SK-N-SH (cell line): ENCODE measurements at regions not wholly inside any gene's neighbourhood (a gene's known extent, or its start where the extent isn't known, plus 50 kb on each side); places are given as distances from the start of the nearest gene placed in this dataset.

Experiments
- CTCF ChIA-PET: fragments of 300-600, 350-600 bp; formaldehyde crosslinking; extraction: SDS; loops from one replicate; lab custom pipeline; 2021; lab: Yijun Ruan, JAX
- POLR2A ChIA-PET: fragments of 350-600 bp; sonication (Branson Sonifier 250); formaldehyde crosslinking; extraction: SDS; loops from one replicate; lab custom pipeline; 2020; ENCODE audit warnings: antibody characterized with exemption, inconsistent platforms; lab: Yijun Ruan, JAX
- DNase-seq: peaks from one replicate; pipeline ENCODE4 v3.0.0; 2012
- H2AFZ ChIP-seq: fragments of 200-600 bp; sonication (generic); 2 replicates; pipeline ENCODE4 v1.8.1; 2016; ENCODE audit warnings: antibody characterized with exemption, mild to moderate bottlenecking, low read depth
- H3F3A ChIP-seq: fragments of 200-600 bp; sonication (generic); replicated peaks from 2 replicates; pipeline ENCODE3; 2016; ENCODE audit warnings: antibody characterized with exemption, mild to moderate bottlenecking; ENCODE audit not compliant: insufficient read depth
- H3K27ac ChIP-seq, 2 experiments: fragments of 200-500 bp in 1 of 2; fragments of 200-600 bp in 1 of 2; sonication (Bioruptor generic) in 1 of 2; sonication (generic), shearing (Covaris generic) in 1 of 2; 2 replicates each; pipeline versions ENCODE4 v1.5.1 to v1.6.1; 2014 to 2016; ENCODE audit warnings: low read depth in 2 of 2, inconsistent platforms in 1 of 2, low read length in 1 of 2, mild to moderate bottlenecking in 1 of 2, mixed read lengths in 1 of 2
- H3K27me3 ChIP-seq: fragments of 200-600 bp; sonication (generic), shearing (Covaris generic); 2 replicates; pipeline ENCODE4 v1.6.1; 2016; ENCODE audit warnings: mixed run types; ENCODE audit not compliant: insufficient read depth
- H3K36me3 ChIP-seq, 2 experiments: fragments of 200-500 bp in 1 of 2; fragments of 200-600 bp in 1 of 2; sonication (Bioruptor generic) in 1 of 2; sonication (generic) in 1 of 2; replicated peaks in 1 of 2; 2 replicates each; pipeline versions ENCODE3 to v1.5.1; 2014 to 2016; ENCODE audit warnings: low read length in 1 of 2, mild to moderate bottlenecking in 1 of 2; ENCODE audit not compliant: insufficient read depth in 2 of 2, control insufficient read depth in 1 of 2
- H3K4me1 ChIP-seq, 2 experiments: fragments of 200-500 bp in 1 of 2; fragments of 200-600 bp in 1 of 2; sonication (Bioruptor generic) in 1 of 2; sonication (generic), shearing (Covaris generic) in 1 of 2; 2 replicates each; pipeline versions ENCODE4 v1.5.1 to v1.6.1; 2014 to 2016; ENCODE audit warnings: low read depth in 1 of 2, low read length in 1 of 2, mixed run types in 1 of 2; ENCODE audit not compliant: insufficient read depth in 2 of 2, control insufficient read depth in 1 of 2
- H3K4me2 ChIP-seq: fragments of 200-600 bp; sonication (generic), shearing (Covaris generic); 2 replicates; pipeline ENCODE4 v1.6.1; 2017; ENCODE audit warnings: mixed run types
- H3K4me3 ChIP-seq, 2 experiments: fragments of 200-500 bp in 1 of 2; fragments of 200-600 bp in 1 of 2; sonication (Bioruptor generic) in 1 of 2; sonication (generic), shearing (Covaris generic) in 1 of 2; 2 replicates each; pipeline versions ENCODE4 v1.5.1 to v1.8.1; 2014 to 2016; ENCODE audit warnings: low read depth in 2 of 2, inconsistent platforms in 1 of 2, low read length in 1 of 2, mild to moderate bottlenecking in 1 of 2, mixed read lengths in 1 of 2, moderate library complexity in 1 of 2
- H3K79me2 ChIP-seq: fragments of 200-600 bp; sonication (generic); 2 replicates; pipeline ENCODE4 v1.8.1; 2017; ENCODE audit warnings: mild to moderate bottlenecking; ENCODE audit not compliant: insufficient read depth
- H3K9ac ChIP-seq: fragments of 200-600 bp; sonication (generic); 2 replicates; pipeline ENCODE4 v1.6.1; 2017; ENCODE audit warnings: mixed run types
- H3K9me2 ChIP-seq: fragments of 200-600 bp; sonication (generic); 2 replicates; pipeline ENCODE4 v1.6.1; 2017; ENCODE audit warnings: mixed run types
- H3K9me3 ChIP-seq: fragments of 200-600 bp; sonication (generic); 2 replicates; pipeline ENCODE4 v1.6.1; 2017; ENCODE audit warnings: mixed run types, mild to moderate bottlenecking, moderate library complexity
- H4K20me1 ChIP-seq: fragments of 200-600 bp; sonication (generic); 2 replicates; pipeline ENCODE4 v1.6.1; 2017; ENCODE audit warnings: mild to moderate bottlenecking, mixed run types; ENCODE audit not compliant: insufficient read depth
- CHD2 ChIP-seq: fragments of 150-350 bp; IDR thresholded peaks from 2 replicates; pipeline ENCODE4 v1.6.1; 2018; ENCODE audit warnings: low read length; ENCODE audit not compliant: partially characterized antibody
- ELF1 ChIP-seq: IDR thresholded peaks from 2 replicates; pipeline ENCODE4 v1.4.0; 2012
- EZH2phosphoT487 ChIP-seq: fragments of 200-600 bp; sonication (generic); IDR thresholded peaks from 2 replicates; pipeline ENCODE4 v1.6.1; 2017; ENCODE audit warnings: low read depth, mixed run types, mild to moderate bottlenecking, antibody characterized with exemption, moderate library complexity, borderline replicate concordance
- FOXJ3 ChIP-seq: sonication (generic); formaldehyde crosslinking; IDR thresholded peaks from 2 replicates; pipeline ENCODE4 v1.5.1; 2020; ENCODE audit warnings: mild to moderate bottlenecking, missing genetic modification reagents
- GABPA ChIP-seq: IDR thresholded peaks from 2 replicates; pipeline ENCODE4 v1.4.0; 2012; ENCODE audit warnings: low read depth, mild to moderate bottlenecking
- GATA2 ChIP-seq: sonication (generic); formaldehyde crosslinking; IDR thresholded peaks from 2 replicates; pipeline ENCODE4 v1.5.0; 2020; ENCODE audit warnings: mild to moderate bottlenecking, missing genetic modification reagents
- MEF2A ChIP-seq: IDR thresholded peaks from 2 replicates; pipeline ENCODE4 v1.4.0; 2012; ENCODE audit warnings: low read depth, borderline replicate concordance
- MXI1 ChIP-seq: IDR thresholded peaks from 2 replicates; pipeline ENCODE4 v1.6.1; 2012; ENCODE audit warnings: mild to moderate bottlenecking, low read depth, low read length, improper control_type of control experiment
- NFIC ChIP-seq: IDR thresholded peaks from 2 replicates; pipeline ENCODE4 v1.4.0; 2012; ENCODE audit warnings: borderline replicate concordance
- NRF1 ChIP-seq: IDR thresholded peaks from 2 replicates; pipeline ENCODE4 v1.6.1; 2012; ENCODE audit warnings: low read depth, mild to moderate bottlenecking, low read length
- POLR2AphosphoS5 ChIP-seq: IDR thresholded peaks from 2 replicates; pipeline ENCODE4 v1.6.1; 2012; ENCODE audit warnings: low read depth, low read length
- RAD21 ChIP-seq: IDR thresholded peaks from 2 replicates; pipeline ENCODE4 v1.6.1; 2012; ENCODE audit warnings: mild to moderate bottlenecking, low read length
- RCOR1 ChIP-seq: fragments of 150-350 bp; IDR thresholded peaks from 2 replicates; pipeline ENCODE4 v1.6.1; 2017; ENCODE audit warnings: antibody characterized with exemption, low read length
- RFX5 ChIP-seq: IDR thresholded peaks from 2 replicates; pipeline ENCODE4 v1.6.1; 2012; ENCODE audit warnings: mild to moderate bottlenecking, improper control_type of control experiment, low read length
- RXRA ChIP-seq: IDR thresholded peaks from 2 replicates; pipeline ENCODE4 v1.4.0; 2012; ENCODE audit warnings: low read depth, mild to moderate bottlenecking, borderline replicate concordance
- SIN3A ChIP-seq: IDR thresholded peaks from 2 replicates; pipeline ENCODE4 v1.6.1; 2012; ENCODE audit warnings: low read depth, mild to moderate bottlenecking, low read length, moderate library complexity, borderline replicate concordance
- SMC3 ChIP-seq: IDR thresholded peaks from 2 replicates; pipeline ENCODE4 v1.6.1; 2012; ENCODE audit warnings: low read depth, low read length, improper control_type of control experiment
- TAF1 ChIP-seq: IDR thresholded peaks from 2 replicates; pipeline ENCODE4 v1.6.1; 2012; ENCODE audit warnings: low read depth, mild to moderate bottlenecking, low read length, moderate library complexity, borderline replicate concordance
- WGBS: methylation state at CpG from one replicate; pipeline ENCODE4 v1.1.6; 2017; ENCODE audit warnings: low lambda C conversion rate; 5-methylcytosine and 5-hydroxymethylcytosine counted together
- TF ChIP-seq, protein P1 (sequence below): IDR thresholded peaks from 2 replicates; pipeline ENCODE4; 2012
- TF ChIP-seq, protein P2 (sequence below): IDR thresholded peaks from 2 replicates; pipeline ENCODE4 v1.4.0; 2012; ENCODE audit warnings: low read depth
- TF ChIP-seq, protein P3 (sequence below): fragments of 150-350 bp; IDR thresholded peaks from 2 replicates; pipeline ENCODE4 v1.6.1; 2017; ENCODE audit warnings: antibody characterized with exemption, low read length, low read depth, borderline replicate concordance
- TF ChIP-seq, protein P4 (sequence below): IDR thresholded peaks from 2 replicates; pipeline ENCODE4 v1.6.1; 2012; ENCODE audit warnings: mild to moderate bottlenecking, low read depth, low read length, moderate library complexity

DNA sequence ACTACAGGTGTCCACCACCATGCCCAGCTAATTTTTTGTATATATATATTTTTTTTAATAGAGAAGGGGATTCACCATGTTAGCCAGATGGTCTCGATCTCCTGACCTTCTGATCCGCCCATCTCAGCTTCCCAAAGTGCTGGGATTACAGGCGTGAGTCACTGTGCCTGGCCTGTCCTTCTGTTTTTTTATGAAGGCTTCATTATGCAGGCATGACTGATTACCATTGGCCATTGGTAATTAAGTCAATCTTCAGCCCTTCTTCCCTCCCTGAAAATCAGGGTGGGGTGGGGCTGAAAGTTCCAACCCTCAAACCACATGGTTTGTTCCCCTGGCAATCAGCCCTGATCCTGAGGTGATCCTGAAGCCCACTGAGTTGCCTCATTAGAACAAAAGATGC is 336.9 kb downstream of the PTTG2 start:
- H4K20me1 ChIP-seq = no peaks in the 10 kb centered on the region
- H2AFZ ChIP-seq = no peak overlapping the region
- CTCF ChIA-PET = interaction anchor here (1.0 kb wide), 1 partner anchor 20 kb away, joined by 3 read pairs; no protein-coding TSS in a partner anchor
- TF ChIP-seq GABPA (no peak), RAD21 (no peak), TAF1 (no peak), EZH2phosphoT487 (no peak), RCOR1 (no peak), NRF1 (no peak), RFX5 (no peak), MXI1 (no peak), ELF1 (no peak), MEF2A (no peak)
- TF ChIP-seq, protein P1, sequence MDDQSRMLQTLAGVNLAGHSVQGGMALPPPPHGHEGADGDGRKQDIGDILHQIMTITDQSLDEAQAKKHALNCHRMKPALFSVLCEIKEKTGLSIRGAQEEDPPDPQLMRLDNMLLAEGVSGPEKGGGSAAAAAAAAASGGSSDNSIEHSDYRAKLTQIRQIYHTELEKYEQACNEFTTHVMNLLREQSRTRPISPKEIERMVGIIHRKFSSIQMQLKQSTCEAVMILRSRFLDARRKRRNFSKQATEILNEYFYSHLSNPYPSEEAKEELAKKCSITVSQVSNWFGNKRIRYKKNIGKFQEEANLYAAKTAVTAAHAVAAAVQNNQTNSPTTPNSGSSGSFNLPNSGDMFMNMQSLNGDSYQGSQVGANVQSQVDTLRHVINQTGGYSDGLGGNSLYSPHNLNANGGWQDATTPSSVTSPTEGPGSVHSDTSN = no peak
- TF ChIP-seq, protein P2, sequence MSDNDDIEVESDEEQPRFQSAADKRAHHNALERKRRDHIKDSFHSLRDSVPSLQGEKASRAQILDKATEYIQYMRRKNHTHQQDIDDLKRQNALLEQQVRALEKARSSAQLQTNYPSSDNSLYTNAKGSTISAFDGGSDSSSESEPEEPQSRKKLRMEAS = no peak
- TF ChIP-seq, all 33 proteins: peak for 0
- no peak overlapping the region for H3K4me2 ChIP-seq
- DNase-seq = no peak
- POLR2A ChIA-PET = no interaction called here
- H3K27ac ChIP-seq = no peak overlapping the region
- no peaks in the 10 kb centered on the region for H3K27me3 ChIP-seq
- no peak overlapping the region for H3K9ac ChIP-seq
- no peaks in the 10 kb centered on the region for H3K36me3 ChIP-seq
- H3K9me3 ChIP-seq = peaks cover 12% of the 10 kb centered on the region
- H3K79me2 ChIP-seq = no peaks in the 10 kb centered on the region
- H3K4me1 ChIP-seq = no peaks in the 10 kb centered on the region
- WGBS = 10% methylated on average over 3 of the region's 3 CpGs
- H3F3A ChIP-seq = no peaks in the 10 kb centered on the region
- no peak overlapping the region for H3K4me3 ChIP-seq
- no peaks in the 10 kb centered on the region; the same call in 1 of the 2 replicates for H3K9me2 ChIP-seq

DNA sequence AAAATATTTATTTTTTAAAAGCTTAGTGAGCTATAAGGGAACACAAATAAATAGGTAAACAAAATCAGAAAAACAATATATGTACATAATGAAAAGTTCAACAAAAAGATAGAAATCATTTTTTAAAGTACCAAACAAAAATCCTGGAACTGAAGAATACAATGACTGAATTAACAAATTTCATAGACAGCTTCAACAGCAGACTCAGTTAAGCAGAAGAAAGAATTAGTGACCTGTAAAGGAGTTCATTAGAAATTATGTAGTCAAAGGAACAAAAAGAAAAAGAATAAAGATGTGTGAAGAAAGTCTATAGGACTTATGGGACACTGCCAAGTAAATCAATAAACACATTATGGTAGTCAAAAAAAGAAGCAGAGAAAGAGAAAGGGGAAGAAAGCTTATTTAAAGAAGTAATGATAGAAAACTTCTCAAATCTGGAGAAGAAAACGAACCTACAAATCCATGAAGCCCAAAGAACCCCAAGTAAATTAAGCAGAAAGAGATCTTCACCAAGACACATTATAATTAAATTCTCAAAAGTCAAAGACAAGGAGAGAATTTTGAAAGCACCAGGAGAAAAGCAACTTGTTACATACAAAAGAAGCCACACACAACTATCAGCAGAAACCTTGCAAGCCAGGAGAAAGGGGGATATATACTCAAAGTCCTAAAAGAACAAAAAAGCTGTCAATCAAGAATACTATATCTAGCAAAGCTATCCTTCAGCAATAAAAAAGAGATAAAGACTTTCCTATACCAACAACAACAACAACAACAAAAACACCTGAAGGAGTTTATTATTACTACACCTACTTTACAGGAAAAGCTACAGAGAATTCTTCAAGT is 338.9 kb downstream of the PTTG2 start:
- TF ChIP-seq NFIC (no peak), ELF1 (no peak), TAF1 (no peak), GATA2 (CRISPR knock-in tag) (no peak), EZH2phosphoT487 (no peak), MEF2A (no peak), SMC3 (no peak), RXRA (no peak), FOXJ3 (CRISPR knock-in tag) (no peak), GABPA (no peak), CHD2 (no peak), POLR2AphosphoS5 (no peak), SIN3A (no peak), MXI1 (no peak)
- TF ChIP-seq, protein P3, sequence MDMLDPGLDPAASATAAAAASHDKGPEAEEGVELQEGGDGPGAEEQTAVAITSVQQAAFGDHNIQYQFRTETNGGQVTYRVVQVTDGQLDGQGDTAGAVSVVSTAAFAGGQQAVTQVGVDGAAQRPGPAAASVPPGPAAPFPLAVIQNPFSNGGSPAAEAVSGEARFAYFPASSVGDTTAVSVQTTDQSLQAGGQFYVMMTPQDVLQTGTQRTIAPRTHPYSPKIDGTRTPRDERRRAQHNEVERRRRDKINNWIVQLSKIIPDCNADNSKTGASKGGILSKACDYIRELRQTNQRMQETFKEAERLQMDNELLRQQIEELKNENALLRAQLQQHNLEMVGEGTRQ = no peak
- TF ChIP-seq, protein P4, sequence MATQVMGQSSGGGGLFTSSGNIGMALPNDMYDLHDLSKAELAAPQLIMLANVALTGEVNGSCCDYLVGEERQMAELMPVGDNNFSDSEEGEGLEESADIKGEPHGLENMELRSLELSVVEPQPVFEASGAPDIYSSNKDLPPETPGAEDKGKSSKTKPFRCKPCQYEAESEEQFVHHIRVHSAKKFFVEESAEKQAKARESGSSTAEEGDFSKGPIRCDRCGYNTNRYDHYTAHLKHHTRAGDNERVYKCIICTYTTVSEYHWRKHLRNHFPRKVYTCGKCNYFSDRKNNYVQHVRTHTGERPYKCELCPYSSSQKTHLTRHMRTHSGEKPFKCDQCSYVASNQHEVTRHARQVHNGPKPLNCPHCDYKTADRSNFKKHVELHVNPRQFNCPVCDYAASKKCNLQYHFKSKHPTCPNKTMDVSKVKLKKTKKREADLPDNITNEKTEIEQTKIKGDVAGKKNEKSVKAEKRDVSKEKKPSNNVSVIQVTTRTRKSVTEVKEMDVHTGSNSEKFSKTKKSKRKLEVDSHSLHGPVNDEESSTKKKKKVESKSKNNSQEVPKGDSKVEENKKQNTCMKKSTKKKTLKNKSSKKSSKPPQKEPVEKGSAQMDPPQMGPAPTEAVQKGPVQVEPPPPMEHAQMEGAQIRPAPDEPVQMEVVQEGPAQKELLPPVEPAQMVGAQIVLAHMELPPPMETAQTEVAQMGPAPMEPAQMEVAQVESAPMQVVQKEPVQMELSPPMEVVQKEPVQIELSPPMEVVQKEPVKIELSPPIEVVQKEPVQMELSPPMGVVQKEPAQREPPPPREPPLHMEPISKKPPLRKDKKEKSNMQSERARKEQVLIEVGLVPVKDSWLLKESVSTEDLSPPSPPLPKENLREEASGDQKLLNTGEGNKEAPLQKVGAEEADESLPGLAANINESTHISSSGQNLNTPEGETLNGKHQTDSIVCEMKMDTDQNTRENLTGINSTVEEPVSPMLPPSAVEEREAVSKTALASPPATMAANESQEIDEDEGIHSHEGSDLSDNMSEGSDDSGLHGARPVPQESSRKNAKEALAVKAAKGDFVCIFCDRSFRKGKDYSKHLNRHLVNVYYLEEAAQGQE = no peak
- peaks cover 12% of the 10 kb centered on the region for H3K9me3 ChIP-seq
- no peaks in the 10 kb centered on the region for H3K36me3 ChIP-seq
- no peaks in the 10 kb centered on the region for H3K27me3 ChIP-seq
- CTCF ChIA-PET = no interaction called here
- H3K27ac ChIP-seq = no peak overlapping the region
- no peak overlapping the region for H2AFZ ChIP-seq
- WGBS = 3% methylated on average over 1 of the region's 1 CpG
- POLR2A ChIA-PET = no interaction called here
- no peak overlapping the region for H3K4me2 ChIP-seq
- no peaks in the 10 kb centered on the region for H3K79me2 ChIP-seq
- no peak for DNase-seq
- H3K4me3 ChIP-seq = no peak overlapping the region
- no peaks in the 10 kb centered on the region for H3K4me1 ChIP-seq
- no peaks in the 10 kb centered on the region for H4K20me1 ChIP-seq
- no peaks in the 10 kb centered on the region for H3F3A ChIP-seq
- no peak overlapping the region for H3K9ac ChIP-seq
- H3K9me2 ChIP-seq = no peaks in the 10 kb centered on the region; the same call in 1 of the 2 replicates
